GM18505 (cell line): ENCODE measurements at regions not wholly inside any gene's neighbourhood (a gene's known extent, or its start where the extent isn't known, plus 50 kb on each side); places are given as distances from the start of the nearest gene placed in this dataset.

Experiments used
- ATAC-seq: cut with Tn5 transposase; IDR thresholded peaks from one replicate; pipeline ENCODE4 v1.9.1; 2021; ENCODE audit not compliant: unreplicated experiment
- POLR2A ChIP-seq: IDR thresholded peaks from 4 replicates; pipeline ENCODE4 v1.6.1; 2011; ENCODE audit warnings: borderline replicate concordance; ENCODE audit not compliant: insufficient read depth, insufficient read length; ENCODE audit errors: extremely low read depth

- no peak for TF ChIP-seq POLR2A
- ATAC-seq, result no peak
These were observed 142.6 kb upstream of the RNF32 start for GRCh38 chr7:156497776-156498509.

DNA sequence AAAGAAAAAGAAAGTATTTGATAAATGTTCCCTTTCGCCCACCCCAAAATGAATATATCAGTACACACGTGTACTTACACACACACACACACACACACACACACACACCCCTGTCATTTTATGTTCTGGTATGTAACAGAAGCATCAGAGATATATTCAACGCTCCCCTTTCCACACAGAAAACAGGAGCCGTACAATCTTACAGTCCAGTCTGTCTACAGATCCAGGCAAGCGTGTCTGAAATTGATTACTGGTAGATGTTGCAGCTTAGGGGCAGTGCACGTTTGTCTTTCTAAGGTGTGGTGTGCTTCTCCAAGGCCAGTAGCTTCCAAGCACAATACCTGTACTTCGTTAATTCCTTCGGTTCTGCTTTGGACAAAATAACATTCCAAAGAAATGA is 143.7 kb upstream of the RNF32 start:
- ATAC-seq, result no peak
- no peak for TF ChIP-seq POLR2A

GRCh38 chr7:156496363-156496769 is 144.2 kb upstream of the RNF32 start:
- TF ChIP-seq POLR2A, result no peak
- no peak for ATAC-seq

- TF ChIP-seq POLR2A, result no peak
- no peak for ATAC-seq
These were observed 145.6 kb upstream of the RNF32 start for GRCh38 chr7:156494960-156495359.

DNA sequence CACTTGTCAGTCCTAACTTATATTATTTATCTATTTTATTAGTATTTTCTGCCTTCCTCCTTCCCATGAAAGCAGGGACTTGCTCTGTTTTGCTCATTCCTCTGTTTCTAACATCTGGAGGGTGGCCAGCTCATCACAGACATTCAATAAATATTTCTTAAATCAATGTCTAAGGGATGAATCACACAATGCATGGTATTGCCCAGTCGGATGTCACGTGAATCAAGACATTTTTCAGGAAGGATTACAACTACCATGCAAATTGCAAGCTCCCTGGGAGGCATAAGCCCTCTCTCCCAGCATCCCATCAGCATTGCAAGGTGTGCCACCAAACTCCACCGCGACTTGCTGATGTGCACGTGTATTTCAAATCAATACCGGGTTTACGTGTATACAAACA is 146.6 kb upstream of the RNF32 start:
- no peak for ATAC-seq
- TF ChIP-seq POLR2A, result no peak

GRCh38 chr7:156492170-156492569 is 148.4 kb upstream of the RNF32 start:
- no peak for ATAC-seq
- TF ChIP-seq POLR2A, result no peak

- ATAC-seq, result no peak
- TF ChIP-seq POLR2A, result no peak
These were observed 149.1 kb upstream of the RNF32 start for GRCh38 chr7:156491435-156491834.

DNA sequence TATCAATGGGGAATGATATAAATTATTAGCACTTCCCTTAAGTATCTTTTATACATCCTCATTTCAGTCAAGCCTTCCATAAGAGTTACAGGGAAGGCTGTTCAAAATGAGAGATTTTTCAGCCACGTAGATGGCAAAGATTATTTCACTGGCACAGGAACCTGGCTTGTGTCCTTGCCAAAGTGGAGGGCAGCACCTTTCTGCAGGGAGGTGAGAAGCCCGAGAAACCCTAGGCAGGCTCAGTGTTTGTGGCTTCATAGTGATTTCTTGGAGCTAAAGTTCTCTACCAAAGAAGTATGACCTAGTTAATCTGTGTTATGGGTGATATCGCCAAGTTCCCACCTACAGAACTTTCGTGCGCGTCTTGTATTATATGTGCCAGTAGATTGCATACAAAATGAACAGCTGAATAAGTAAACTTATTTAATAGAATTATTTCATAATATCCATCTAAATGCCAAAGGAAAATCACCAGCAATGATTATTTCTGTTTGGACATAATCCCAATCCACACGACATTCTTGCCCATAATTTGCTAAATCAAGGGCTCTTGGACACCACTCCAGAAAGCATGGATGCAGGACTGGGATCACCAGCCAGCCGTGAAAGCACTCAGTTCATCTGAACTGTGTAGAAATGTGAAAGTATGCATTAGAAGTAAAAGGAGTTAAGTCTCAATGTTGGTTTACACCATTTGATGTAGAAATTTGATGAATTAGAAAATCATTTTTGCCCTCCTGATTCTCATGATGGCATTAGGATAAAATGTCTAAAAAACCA is 150.4 kb upstream of the RNF32 start:
- no peak for ATAC-seq
- TF ChIP-seq POLR2A, result no peak

DNA sequence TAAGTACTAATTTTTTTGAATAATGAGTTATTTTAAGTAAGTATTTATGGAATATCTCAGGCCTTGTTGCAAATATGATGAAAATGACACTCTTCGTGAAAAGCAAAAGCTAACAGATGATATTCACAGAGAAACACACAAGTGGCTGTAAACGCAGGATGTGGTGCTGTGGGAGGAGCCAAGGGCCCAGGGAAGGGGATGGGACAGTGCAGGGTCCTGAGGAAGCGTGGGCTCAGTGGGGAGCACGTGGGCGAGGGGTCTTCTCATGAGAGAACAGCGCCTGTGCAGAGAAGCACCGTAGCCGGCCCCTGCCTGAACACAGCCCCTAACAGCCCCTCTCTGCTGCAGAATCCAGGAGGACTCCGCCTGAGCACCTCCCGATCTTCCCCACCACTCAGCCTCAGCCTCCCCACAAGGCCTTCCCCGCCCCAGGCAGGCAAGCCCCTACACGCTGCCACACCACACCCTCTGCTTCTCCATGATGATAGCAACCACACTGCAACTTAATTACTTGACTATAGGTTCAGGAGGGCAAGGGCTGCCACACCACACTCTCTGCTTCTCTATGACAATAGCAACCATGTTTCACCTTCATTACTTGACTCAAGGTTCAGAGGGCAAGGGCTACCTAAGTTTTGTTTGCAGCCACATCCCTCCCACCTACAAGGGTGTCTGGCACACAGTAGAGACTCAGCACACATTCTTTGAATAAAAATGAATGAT is 152.6 kb upstream of the RNF32 start:
- TF ChIP-seq POLR2A, result no peak
- no peak for ATAC-seq

DNA sequence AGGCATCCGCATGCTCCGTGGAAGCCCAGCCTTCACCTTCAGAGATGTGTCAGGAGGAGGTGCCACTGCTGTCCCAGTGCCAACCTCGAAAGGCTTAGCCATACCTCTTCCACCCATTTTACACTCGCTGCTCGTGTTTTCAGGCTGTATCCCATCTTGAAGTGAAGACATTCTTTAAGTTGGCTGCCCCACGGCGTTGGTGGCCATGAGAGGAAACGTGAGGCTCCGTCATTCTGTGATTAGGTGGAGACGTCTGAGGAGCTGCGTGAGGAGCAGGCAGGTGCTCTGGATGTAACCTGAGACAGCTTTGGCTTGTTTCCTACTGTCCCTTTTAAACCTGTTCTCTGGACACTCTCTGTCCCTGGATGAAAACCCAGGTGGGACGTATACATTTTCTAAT is 159.9 kb upstream of the RNF32 start:
- TF ChIP-seq POLR2A, result no peak
- no peak for ATAC-seq

DNA sequence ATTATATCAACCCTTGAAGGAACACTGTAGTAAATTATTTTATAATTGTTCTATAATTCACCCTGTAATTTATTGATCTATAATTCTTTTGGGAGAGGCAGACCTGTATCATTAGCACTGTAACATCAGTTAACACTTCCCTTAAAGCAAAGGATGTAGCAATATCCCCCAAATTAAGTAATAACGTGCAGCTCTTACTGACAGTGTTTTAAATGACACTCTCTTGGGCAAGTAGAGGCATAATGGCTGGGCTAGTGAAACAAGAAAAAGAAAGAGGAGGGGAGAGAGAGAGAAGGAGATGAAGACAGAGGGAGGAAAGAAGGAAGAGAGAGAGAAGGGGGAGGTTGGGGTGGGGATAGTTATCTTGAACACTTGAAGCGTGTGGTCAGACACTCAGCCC is 161.0 kb upstream of the RNF32 start:
- no peak for ATAC-seq
- no peak for TF ChIP-seq POLR2A

GRCh38 chr7:156478486-156478885 is 162.1 kb upstream of the RNF32 start:
- ATAC-seq, result no peak
- no peak for TF ChIP-seq POLR2A

GRCh38 chr7:156475666-156476065 is 164.9 kb upstream of the RNF32 start:
- no peak for TF ChIP-seq POLR2A
- no peak for ATAC-seq

- TF ChIP-seq POLR2A, result no peak
- no peak for ATAC-seq
These were observed 165.4 kb upstream of the RNF32 start for GRCh38 chr7:156475179-156475578.

DNA sequence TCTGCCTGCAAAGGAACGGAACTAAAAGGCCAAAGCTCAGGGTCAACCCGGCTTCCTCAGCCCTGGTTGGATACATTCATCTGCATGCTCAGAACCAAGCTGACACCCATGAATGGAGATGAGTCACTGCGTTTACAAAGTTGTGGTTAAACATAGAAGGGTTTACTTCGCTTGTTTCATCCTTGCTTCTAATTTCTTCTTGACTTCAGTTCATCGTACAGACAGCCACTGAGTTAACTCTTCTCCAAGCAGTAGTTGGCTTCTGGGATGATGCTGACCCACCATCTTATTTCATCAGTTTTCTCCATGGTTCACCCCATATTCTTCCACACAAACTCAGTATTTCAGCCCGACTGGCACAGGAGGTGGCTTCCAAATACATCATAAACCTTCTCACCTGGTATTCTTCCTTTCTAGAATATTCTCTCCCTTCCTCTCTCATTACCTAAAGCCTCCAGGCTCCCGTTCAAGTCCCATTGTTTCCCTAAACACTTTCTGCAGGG is 166.3 kb upstream of the RNF32 start:
- no peak for TF ChIP-seq POLR2A
- no peak for ATAC-seq
